GM23338 (cell line): ENCODE measurements at regions not wholly inside any gene's neighbourhood (a gene's known extent, or its start where the extent isn't known, plus 50 kb on each side); places are given as distances from the start of the nearest gene placed in this dataset.

ENCODE experiments used
- CTCF ChIP-seq, 2 experiments: fragments of 200-600 bp in 1 of 2; sonication (generic) in 1 of 2; conservative IDR thresholded peaks; 2 replicates each; pipeline versions ENCODE4 v1.5.1 to v1.6.1; 2016 to 2017; ENCODE audit warnings: antibody characterized with exemption in 2 of 2, low read depth in 2 of 2, mild to moderate bottlenecking in 2 of 2, moderate library complexity in 1 of 2
- EZH2 ChIP-seq: fragments of 200-600 bp; sonication (generic); IDR thresholded peaks from one replicate; pipeline ENCODE4 v1.8.0; 2017; ENCODE audit warnings: antibody characterized with exemption, mild to moderate bottlenecking, low read depth; ENCODE audit not compliant: unreplicated experiment
- EZH2phosphoT487 ChIP-seq: fragments of 200-600 bp; sonication (generic); IDR thresholded peaks from one replicate; pipeline ENCODE4 v1.8.1; 2018; ENCODE audit warnings: antibody characterized with exemption; ENCODE audit not compliant: unreplicated experiment
- NANOG ChIP-seq: IDR thresholded peaks from 2 replicates; pipeline ENCODE4 v1.6.1; 2016; ENCODE audit warnings: antibody characterized with exemption, borderline replicate concordance
- POLR2AphosphoS5 ChIP-seq: IDR thresholded peaks from 2 replicates; pipeline ENCODE4 v1.6.1; 2016; ENCODE audit warnings: antibody characterized with exemption, low read depth
- REST ChIP-seq: IDR thresholded peaks from one replicate; pipeline ENCODE4 v1.6.1; 2018; ENCODE audit warnings: antibody characterized with exemption; ENCODE audit not compliant: unreplicated experiment
- ZNF114 ChIP-seq: fragments of 250-450 bp; sonication (Bioruptor Pico); IDR thresholded peaks from 2 replicates; pipeline ENCODE4 v1.5.0; 2020; ENCODE audit warnings: mild to moderate bottlenecking, moderate library complexity
- ZNF331 ChIP-seq: fragments of 250-450 bp; sonication (Bioruptor Pico); IDR thresholded peaks from 2 replicates; pipeline ENCODE4 v1.5.0; 2020; ENCODE audit warnings: low read depth, mild to moderate bottlenecking, moderate library complexity

GRCh38 chr12:114746297-114747011 is 62.5 kb upstream of the TBX3 start:
- TF ChIP-seq CTCF (conservative IDR thresholded peaks at IDR 0.05; ENCODE audit: low read depth in 2 of 2) (no peak), REST (no peak), POLR2AphosphoS5 (no peak), EZH2phosphoT487 (no peak), ZNF331 (CRISPR knock-in tag) (no peak), EZH2 (no peak), ZNF114 (CRISPR knock-in tag) (no peak), NANOG (no peak)
